Caco-2 (cell line): ENCODE measurements at regions not wholly inside any gene's neighbourhood (a gene's known extent, or its start where the extent isn't known, plus 50 kb on each side); places are given as distances from the start of the nearest gene placed in this dataset.
A peak's percentile ranks its signal among the peaks of the same experiment; 100 is the strongest.

Experiments
- BruUV-seq: library from RNA; stranded (reverse); fragments of 400-500 nt; replicated peaks from 2 replicates; lab custom pipeline; 2021; lab: Mats Ljungman, UMichigan
- CTCF ChIA-PET: fragments of 300-600 bp; sonication (Branson Sonifier 250); formaldehyde crosslinking; loops from one replicate; lab custom pipeline; 2022; ENCODE audit warnings: antibody characterized with exemption; lab: Charles Lee
- POLR2A ChIA-PET: fragments of 300-600 bp; sonication (Branson Sonifier 250); formaldehyde crosslinking; loops from one replicate; lab custom pipeline; 2022; ENCODE audit warnings: antibody characterized with exemption; lab: Charles Lee
- DNase-seq, 2 experiments: peaks; one replicate each; pipeline versions ENCODE4 v3.0.0 to v3.0.0-alpha.2; 2020 to 2022
- H3K27me3 ChIP-seq: replicated peaks from 2 replicates; pipeline ENCODE4 v1.6.0; 2011; ENCODE audit warnings: low read length; ENCODE audit not compliant: control insufficient read depth, insufficient read depth
- H3K36me3 ChIP-seq: 2 replicates; pipeline ENCODE4 v1.5.1; 2011; ENCODE audit warnings: low read length; ENCODE audit not compliant: control insufficient read depth, insufficient read depth
- H3K4me1 ChIP-seq: fragments of 250-450 bp; sonication (Bioruptor Pico); 2 replicates; pipeline ENCODE4 v1.5.1; 2020; ENCODE audit warnings: mild to moderate bottlenecking
- H3K4me3 ChIP-seq: 2 replicates; pipeline ENCODE4 v1.5.1; 2011; ENCODE audit warnings: low read depth, mild to moderate bottlenecking, control low read depth, low read length
- H3K9me3 ChIP-seq: fragments of 250-450 bp; sonication (Bioruptor Pico); 2 replicates; pipeline ENCODE4 v1.5.1; 2020; ENCODE audit warnings: mild to moderate bottlenecking, moderate library complexity
- H3K27ac Mint-ChIP-seq: one replicate; pipeline ENCODE4 v1.8.0; 2022; ENCODE audit warnings: mixed read lengths; ENCODE audit not compliant: unreplicated experiment
- H3K27me3 Mint-ChIP-seq: one replicate; pipeline ENCODE4 v1.8.0; 2022; ENCODE audit warnings: mixed read lengths; ENCODE audit not compliant: insufficient read depth, unreplicated experiment
- H3K36me3 Mint-ChIP-seq: one replicate; pipeline ENCODE4 v1.8.0; 2022; ENCODE audit warnings: mild to moderate bottlenecking, mixed read lengths; ENCODE audit not compliant: insufficient read depth, unreplicated experiment
- H3K4me1 Mint-ChIP-seq: one replicate; pipeline ENCODE4 v1.8.0; 2022; ENCODE audit warnings: low read depth, mixed read lengths; ENCODE audit not compliant: unreplicated experiment
- H3K4me3 Mint-ChIP-seq: one replicate; pipeline ENCODE4 v1.8.0; 2022; ENCODE audit warnings: mild to moderate bottlenecking, moderate library complexity, mixed read lengths; ENCODE audit not compliant: unreplicated experiment
- H3K9me3 Mint-ChIP-seq: one replicate; pipeline ENCODE4 v1.8.0; 2022; ENCODE audit warnings: mixed read lengths; ENCODE audit not compliant: unreplicated experiment
- CTCF ChIP-seq, 2 experiments: fragments of 200-600 bp in 1 of 2; IDR thresholded peaks; 1 replicate in 1 of 2; 2 replicates in 1 of 2; pipeline versions ENCODE4 v1.5.1 to v1.8.0; 2011 to 2022; ENCODE audit warnings: antibody characterized with exemption in 1 of 2, control low read depth in 1 of 2, inconsistent platforms in 1 of 2, low read depth in 1 of 2, low read length in 1 of 2, mild to moderate bottlenecking in 1 of 2, moderate library complexity in 1 of 2; ENCODE audit not compliant: insufficient read depth in 1 of 2, severe bottlenecking in 1 of 2, unreplicated experiment in 1 of 2
- intact Hi-C: fragments of 100-400 bp; cut with micrococcal nuclease; formaldehyde crosslinking; loops from one replicate; pipeline ENCODE4 v1.10.0; 2022; ENCODE audit not compliant: unreplicated experiment

GRCh38 chr6:21820442-21820841, 226.9 kb downstream of the SOX4 start:
- H3K4me3 Mint-ChIP-seq: no peak overlapping the region

GRCh38 chr6:21823371-21823770, 229.8 kb downstream of the SOX4 start:
- BruUV-seq: no TSS peak
- H3K4me3 ChIP-seq: no peak overlapping the region
- H3K36me3 Mint-ChIP-seq: peaks cover 6% of the 10 kb centered on the region
- CTCF ChIA-PET: no interaction called here
- intact Hi-C loops: no loop called here
- no peaks in the 10 kb centered on the region for H3K9me3 ChIP-seq
- no peaks in the 10 kb centered on the region for H3K9me3 Mint-ChIP-seq
- POLR2A ChIA-PET: no interaction called here
- TF ChIP-seq CTCF (IDR thresholded peaks at IDR 0.05; ENCODE audit: insufficient read depth in 1 of 2, low read depth in 1 of 2, low read length in 1 of 2, severe bottlenecking in 1 of 2, unreplicated experiment in 1 of 2): no peak
- H3K27me3 ChIP-seq: no peaks in the 10 kb centered on the region
- peaks cover 33% of the 10 kb centered on the region for H3K4me1 Mint-ChIP-seq
- H3K27ac Mint-ChIP-seq: no peak overlapping the region
- no peak for DNase-seq
- H3K4me3 Mint-ChIP-seq: no peak overlapping the region
- H3K36me3 ChIP-seq: no peaks in the 10 kb centered on the region
- peaks cover 50% of the 10 kb centered on the region for H3K4me1 ChIP-seq
- no peaks in the 10 kb centered on the region for H3K27me3 Mint-ChIP-seq

More at GRCh38 chr6:21820442-21820841, 226.9 kb downstream of the SOX4 start:
- POLR2A ChIA-PET: no interaction called here
- peaks cover 25% of the 10 kb centered on the region for H3K4me1 ChIP-seq
- H3K4me3 ChIP-seq: no peak overlapping the region
- intact Hi-C loops: no loop called here
- no peaks in the 10 kb centered on the region for H3K27me3 ChIP-seq
- no TSS peak for BruUV-seq
- TF ChIP-seq CTCF (IDR thresholded peaks at IDR 0.05; ENCODE audit: insufficient read depth in 1 of 2, low read depth in 1 of 2, low read length in 1 of 2, severe bottlenecking in 1 of 2, unreplicated experiment in 1 of 2): no peak
- no peaks in the 10 kb centered on the region for H3K9me3 ChIP-seq
- CTCF ChIA-PET: no interaction called here
- no peak overlapping the region for H3K27ac Mint-ChIP-seq
- H3K9me3 Mint-ChIP-seq: no peaks in the 10 kb centered on the region
- no peaks in the 10 kb centered on the region for H3K27me3 Mint-ChIP-seq
- no peak for DNase-seq
- no peaks in the 10 kb centered on the region for H3K36me3 ChIP-seq
- H3K4me1 Mint-ChIP-seq: peaks cover 10% of the 10 kb centered on the region
- H3K36me3 Mint-ChIP-seq: peaks cover under 1% of the 10 kb centered on the region

GRCh38 chr6:21824431-21825177, 231.1 kb downstream of the SOX4 start:
- Mint-ChIP-seq H3K36me3 (peaks cover 6% of the 10 kb centered on the region), H3K27me3 (no peaks in the 10 kb centered on the region), H3K9me3 (no peaks in the 10 kb centered on the region), H3K4me1 (peaks cover 40% of the 10 kb centered on the region), H3K4me3 (no peak overlapping the region), H3K27ac (peak overlapping the region; percentile 80)
- POLR2A ChIA-PET: interaction anchor here (1.5 kb wide), 1 partner anchor 231 kb away, joined by 4 read pairs; the partner anchor contains the start of gene SOX4
- BruUV-seq: no TSS peak
- intact Hi-C loops: loop anchor here (5.0 kb wide), 2 partner anchors 93 to 227 kb away; no protein-coding TSS in a partner anchor
- Histone ChIP-seq H3K36me3 (no peaks in the 10 kb centered on the region), H3K27me3 (no peaks in the 10 kb centered on the region), H3K4me1 (peaks cover 54% of the 10 kb centered on the region), H3K4me3 (no peak overlapping the region), H3K9me3 (no peaks in the 10 kb centered on the region)
- CTCF ChIA-PET: no interaction called here
- DNase-seq: no peak
- no peak for TF ChIP-seq CTCF (IDR thresholded peaks at IDR 0.05; ENCODE audit: insufficient read depth in 1 of 2, low read depth in 1 of 2, low read length in 1 of 2, severe bottlenecking in 1 of 2, unreplicated experiment in 1 of 2)
